HEK293T (cell line): ENCODE measurements at regions not wholly inside any gene's neighbourhood (a gene's known extent, or its start where the extent isn't known, plus 50 kb on each side); places are given as distances from the start of the nearest gene placed in this dataset.

Source experiments
- CTCF ChIA-PET: fragments of 350-600 bp; formaldehyde crosslinking; extraction: SDS; loops from one replicate; lab custom pipeline; 2021; ENCODE audit warnings: antibody characterized with exemption, inconsistent platforms; lab: Yijun Ruan, JAX
- POLR2A ChIA-PET: fragments of 350-600 bp; formaldehyde crosslinking; extraction: SDS; loops from one replicate; lab custom pipeline; 2020; ENCODE audit warnings: antibody characterized with exemption, inconsistent platforms; lab: Yijun Ruan, JAX
- DNase-seq: peaks from one replicate; pipeline ENCODE4 v3.0.0; 2012; ENCODE audit warnings: mixed read lengths; ENCODE audit errors: extremely low spot score
- ARNT ChIP-seq: fragments of 450-650 bp; IDR thresholded peaks from 2 replicates; pipeline ENCODE4 v1.6.1; 2017; ENCODE audit warnings: mild to moderate bottlenecking
- BHLHE40 ChIP-seq: fragments of 450-650 bp; IDR thresholded peaks from 2 replicates; pipeline ENCODE4 v1.6.1; 2016; ENCODE audit warnings: mild to moderate bottlenecking, moderate library complexity, borderline replicate concordance
- CTBP1 ChIP-seq: fragments of 450-650 bp; IDR thresholded peaks from 2 replicates; pipeline ENCODE4 v1.6.1; 2016; ENCODE audit warnings: borderline replicate concordance
- ELF4 ChIP-seq: fragments of 450-650 bp; IDR thresholded peaks from 2 replicates; pipeline ENCODE4 v1.6.1; 2017; ENCODE audit warnings: antibody characterized with exemption
- FOXA1 ChIP-seq: fragments of 450-650 bp; IDR thresholded peaks from 2 replicates; pipeline ENCODE4 v1.6.1; 2016; ENCODE audit warnings: mild to moderate bottlenecking
- FOXK2 ChIP-seq: fragments of 450-650 bp; IDR thresholded peaks from 2 replicates; pipeline ENCODE4 v1.6.1; 2016; ENCODE audit warnings: mild to moderate bottlenecking
- FOXM1 ChIP-seq: fragments of 450-650 bp; IDR thresholded peaks from 2 replicates; pipeline ENCODE4 v1.6.1; 2017; ENCODE audit warnings: mild to moderate bottlenecking, borderline replicate concordance
- HDGF ChIP-seq: fragments of 450-650 bp; IDR thresholded peaks from 2 replicates; pipeline ENCODE4 v1.6.1; 2017; ENCODE audit warnings: antibody characterized with exemption, borderline replicate concordance
- L3MBTL2 ChIP-seq: fragments of 450-650 bp; conservative IDR thresholded peaks from 2 replicates; pipeline ENCODE4 v1.6.1; 2016; ENCODE audit warnings: mild to moderate bottlenecking
- LEF1 ChIP-seq: fragments of 450-650 bp; IDR thresholded peaks from 2 replicates; pipeline ENCODE4 v1.6.1; 2017; ENCODE audit warnings: mild to moderate bottlenecking, borderline replicate concordance
- NFRKB ChIP-seq: fragments of 450-650 bp; IDR thresholded peaks from 2 replicates; pipeline ENCODE4 v1.6.1; 2016; ENCODE audit warnings: mild to moderate bottlenecking, moderate library complexity
- SP1 ChIP-seq: fragments of 450-650 bp; IDR thresholded peaks from 2 replicates; pipeline ENCODE4 v1.6.1; 2017
- SUZ12 ChIP-seq: fragments of 450-650 bp; IDR thresholded peaks from 2 replicates; pipeline ENCODE4 v1.6.1; 2016; ENCODE audit warnings: mild to moderate bottlenecking
- TARDBP ChIP-seq: fragments of 450-650 bp; IDR thresholded peaks from 2 replicates; pipeline ENCODE4 v1.6.1; 2016
- ZNF384 ChIP-seq: fragments of 450-650 bp; IDR thresholded peaks from 2 replicates; pipeline ENCODE4 v1.6.1; 2016
- TF ChIP-seq, protein P1 (sequence below): fragments of 450-650 bp; IDR thresholded peaks from 2 replicates; pipeline ENCODE4 v1.6.1; 2016

DNA sequence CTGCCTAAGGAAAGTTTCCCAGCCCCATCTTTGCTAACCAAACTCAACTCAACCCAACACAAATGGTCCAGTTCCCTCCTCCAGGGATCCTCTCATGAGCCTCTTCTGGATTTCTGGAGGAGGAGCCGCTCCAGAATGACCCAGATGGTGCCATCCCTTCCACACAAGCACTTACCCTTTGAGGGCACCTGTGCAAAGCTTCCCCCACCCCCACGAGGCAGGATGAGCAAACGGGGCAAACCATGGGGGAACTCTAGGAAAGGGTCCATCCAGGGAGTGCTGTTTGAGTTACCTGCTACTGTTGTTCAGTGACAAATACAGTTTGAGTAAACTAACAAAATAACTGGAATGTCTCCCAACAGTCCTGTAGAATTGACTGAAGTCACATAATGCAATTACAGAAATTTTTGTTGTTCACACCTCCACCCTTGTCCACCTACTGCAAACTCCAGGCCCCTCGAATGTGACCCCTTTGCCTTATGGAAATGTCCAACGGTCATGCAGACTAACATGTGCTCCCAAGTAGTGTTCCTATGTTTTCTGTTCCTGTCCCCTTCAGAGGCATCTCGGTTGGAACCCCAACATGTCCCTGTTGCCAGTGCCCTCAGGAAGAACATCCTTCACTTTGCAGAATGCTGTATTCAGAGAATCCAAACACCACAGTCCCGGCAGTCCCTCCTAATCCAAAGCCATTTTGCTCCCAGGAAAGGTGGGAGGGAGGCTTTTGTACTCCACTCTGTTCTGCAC is 160.1 kb downstream of the RRAGC start:
- CTCF ChIA-PET, result no interaction called here
- POLR2A ChIA-PET, result no interaction called here
- TF ChIP-seq NFRKB (no peak), ARNT (no peak), TARDBP (no peak), L3MBTL2 (no peak), ELF4 (no peak), LEF1 (no peak), SUZ12 (no peak), FOXM1 (no peak), BHLHE40 (no peak), FOXA1 (no peak), HDGF (no peak), ZNF384 (no peak)
- TF ChIP-seq, protein P1, sequence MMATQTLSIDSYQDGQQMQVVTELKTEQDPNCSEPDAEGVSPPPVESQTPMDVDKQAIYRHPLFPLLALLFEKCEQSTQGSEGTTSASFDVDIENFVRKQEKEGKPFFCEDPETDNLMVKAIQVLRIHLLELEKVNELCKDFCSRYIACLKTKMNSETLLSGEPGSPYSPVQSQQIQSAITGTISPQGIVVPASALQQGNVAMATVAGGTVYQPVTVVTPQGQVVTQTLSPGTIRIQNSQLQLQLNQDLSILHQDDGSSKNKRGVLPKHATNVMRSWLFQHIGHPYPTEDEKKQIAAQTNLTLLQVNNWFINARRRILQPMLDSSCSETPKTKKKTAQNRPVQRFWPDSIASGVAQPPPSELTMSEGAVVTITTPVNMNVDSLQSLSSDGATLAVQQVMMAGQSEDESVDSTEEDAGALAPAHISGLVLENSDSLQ, result no peak
- no peak for DNase-seq

GRCh38 chr1:38697387-38697786 is 162.2 kb downstream of the RRAGC start:
- CTCF ChIA-PET, result no interaction called here
- TF ChIP-seq NFRKB (no peak), L3MBTL2 (no peak), TARDBP (no peak), SP1 (no peak), FOXA1 (no peak), LEF1 (no peak), CTBP1 (no peak), BHLHE40 (no peak), ARNT (no peak), SUZ12 (no peak), HDGF (no peak), ZNF384 (no peak), FOXM1 (no peak), ELF4 (no peak)
- TF ChIP-seq, protein P1, result no peak
- POLR2A ChIA-PET, result no interaction called here
- no peak for DNase-seq

DNA sequence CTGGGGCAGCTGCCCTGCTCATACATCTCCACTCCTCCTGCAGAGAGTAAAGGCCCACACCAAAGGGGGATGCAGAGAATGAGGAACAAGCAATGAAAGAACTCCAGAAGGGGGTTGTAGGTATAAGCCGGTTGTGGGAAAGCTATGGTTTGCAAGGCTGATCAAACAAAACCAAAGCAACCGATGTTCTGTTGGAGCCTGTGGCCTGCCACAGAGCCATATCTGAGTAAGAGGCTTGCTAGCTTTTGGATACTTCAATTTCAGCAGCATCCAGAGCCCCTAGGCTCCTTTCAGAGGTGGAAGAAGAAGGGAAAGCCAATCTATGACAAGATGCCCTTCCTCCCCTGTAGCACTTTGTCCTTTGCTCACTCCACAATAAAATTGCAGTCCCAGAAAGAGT is 163.2 kb downstream of the RRAGC start:
- TF ChIP-seq ZNF384, result no peak
- TF ChIP-seq, protein P1, result no peak
- no peak for TF ChIP-seq CTBP1
- TF ChIP-seq ELF4, result no peak
- ChIA-PET POLR2A (no interaction called here), CTCF (no interaction called here)
- DNase-seq, result no peak

DNA sequence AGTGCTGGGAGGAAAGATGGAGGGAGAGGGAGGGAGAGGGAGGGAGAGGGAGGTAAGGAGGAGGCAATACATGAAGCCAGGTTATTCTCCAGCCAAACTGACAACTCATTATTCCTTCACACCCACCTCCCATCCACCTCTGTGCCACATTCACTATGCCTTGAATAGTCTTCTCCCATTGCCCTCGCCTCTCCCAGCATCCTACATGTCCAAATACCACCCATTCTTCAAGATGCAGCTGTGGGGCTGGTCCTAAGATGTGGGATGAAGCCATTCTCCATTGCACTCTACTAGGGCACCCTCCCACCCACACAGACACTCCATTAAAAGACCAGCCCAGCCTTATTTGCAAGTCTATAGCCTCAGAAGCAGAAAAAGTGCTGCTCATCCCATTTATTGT is 165.8 kb downstream of the RRAGC start:
- TF ChIP-seq SUZ12 (no peak), FOXA1 (no peak), LEF1 (no peak)
- TF ChIP-seq, protein P1, result no peak

GRCh38 chr1:38693031-38693430 is 166.5 kb downstream of the RRAGC start:
- CTCF ChIA-PET, result no interaction called here
- POLR2A ChIA-PET, result no interaction called here
- no peak for TF ChIP-seq BHLHE40
- no peak for TF ChIP-seq CTBP1
- TF ChIP-seq ELF4, result no peak
- DNase-seq, result no peak

More for the DNA sequence above, 165.8 kb downstream of the RRAGC start:
- ChIA-PET CTCF (no interaction called here), POLR2A (no interaction called here)
- no peak for DNase-seq

DNA sequence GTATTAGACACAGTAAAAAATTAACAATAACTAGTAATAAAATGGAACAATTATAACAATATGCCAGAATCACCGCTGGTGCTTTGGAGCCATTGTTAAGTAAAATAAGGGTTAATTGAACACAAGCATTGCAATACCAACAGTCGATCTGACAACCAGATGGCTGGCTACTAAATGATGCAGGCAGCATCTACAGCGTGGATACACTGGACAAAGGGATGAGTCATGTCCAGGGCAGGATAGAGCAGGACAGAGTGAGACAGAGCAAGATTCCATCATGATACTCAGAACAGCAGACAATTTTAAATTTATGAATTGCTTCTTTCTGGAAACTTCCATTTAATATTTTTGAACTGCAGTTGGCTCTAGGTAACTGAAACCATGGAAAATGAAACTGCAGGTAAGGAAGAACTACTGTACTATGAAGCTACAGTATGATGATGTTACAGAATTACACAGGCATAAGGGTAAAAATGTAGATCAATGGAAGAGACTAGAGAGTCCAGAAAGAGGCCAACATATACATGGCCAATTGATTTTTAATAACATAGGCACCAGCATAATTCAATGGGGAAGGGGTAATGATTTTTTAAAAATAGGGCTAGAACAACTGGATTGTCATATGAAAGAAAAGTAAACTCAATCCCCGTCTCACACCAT is 168.7 kb downstream of the RRAGC start:
- TF ChIP-seq L3MBTL2, result no peak
- no peak for TF ChIP-seq ZNF384
- TF ChIP-seq FOXK2, result no peak
- TF ChIP-seq HDGF, result no peak
- TF ChIP-seq, protein P1, result no peak
- TF ChIP-seq FOXM1, result no peak
- TF ChIP-seq TARDBP, result no peak
- TF ChIP-seq BHLHE40, result no peak
- no peak for TF ChIP-seq CTBP1
- no peak for DNase-seq
- ChIA-PET POLR2A (no interaction called here), CTCF (no interaction called here)
